ENCODE measurements at regions not wholly inside any gene's neighbourhood (a gene's known extent, or its start where the extent isn't known, plus 50 kb on each side); places are given as distances from the start of the nearest gene placed in this dataset.

GRCh38 chr4:125045311-125045710 lies 269.4 kb upstream of the FAT4 start:
- peak; percentile 40 for DNase-seq (ENCODE audit: low read depth)
- TF ChIP-seq, protein P1, sequence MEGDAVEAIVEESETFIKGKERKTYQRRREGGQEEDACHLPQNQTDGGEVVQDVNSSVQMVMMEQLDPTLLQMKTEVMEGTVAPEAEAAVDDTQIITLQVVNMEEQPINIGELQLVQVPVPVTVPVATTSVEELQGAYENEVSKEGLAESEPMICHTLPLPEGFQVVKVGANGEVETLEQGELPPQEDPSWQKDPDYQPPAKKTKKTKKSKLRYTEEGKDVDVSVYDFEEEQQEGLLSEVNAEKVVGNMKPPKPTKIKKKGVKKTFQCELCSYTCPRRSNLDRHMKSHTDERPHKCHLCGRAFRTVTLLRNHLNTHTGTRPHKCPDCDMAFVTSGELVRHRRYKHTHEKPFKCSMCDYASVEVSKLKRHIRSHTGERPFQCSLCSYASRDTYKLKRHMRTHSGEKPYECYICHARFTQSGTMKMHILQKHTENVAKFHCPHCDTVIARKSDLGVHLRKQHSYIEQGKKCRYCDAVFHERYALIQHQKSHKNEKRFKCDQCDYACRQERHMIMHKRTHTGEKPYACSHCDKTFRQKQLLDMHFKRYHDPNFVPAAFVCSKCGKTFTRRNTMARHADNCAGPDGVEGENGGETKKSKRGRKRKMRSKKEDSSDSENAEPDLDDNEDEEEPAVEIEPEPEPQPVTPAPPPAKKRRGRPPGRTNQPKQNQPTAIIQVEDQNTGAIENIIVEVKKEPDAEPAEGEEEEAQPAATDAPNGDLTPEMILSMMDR (conservative IDR thresholded peaks at IDR 0.05; ENCODE audit: low read depth, low read length): no peak
- H3K4me3 ChIP-seq (ENCODE audit: low read depth, low read length): no peak overlapping the region

GRCh38 chr4:125044886-125045285 lies 269.9 kb upstream of the FAT4 start:
- TF ChIP-seq, protein P1 (conservative IDR thresholded peaks at IDR 0.05; ENCODE audit: low read depth, low read length): no peak
- H3K4me3 ChIP-seq (ENCODE audit: low read depth, low read length): no peak overlapping the region
- no peak for DNase-seq (ENCODE audit: low read depth)

- peak; percentile 61 for DNase-seq (ENCODE audit: low read depth)
- H3K4me3 ChIP-seq (ENCODE audit: low read depth, low read length): no peak overlapping the region
- TF ChIP-seq, protein P1 (conservative IDR thresholded peaks at IDR 0.05; ENCODE audit: low read depth, low read length): no peak
Measured at GRCh38 chr4:125043486-125043885, 271.3 kb upstream of the FAT4 start.

- H3K4me3 ChIP-seq (ENCODE audit: low read depth, low read length): no peak overlapping the region
- DNase-seq (ENCODE audit: low read depth): no peak
- TF ChIP-seq, protein P1 (conservative IDR thresholded peaks at IDR 0.05; ENCODE audit: low read depth, low read length): no peak
Measured at GRCh38 chr4:125042041-125042440, 272.7 kb upstream of the FAT4 start.

DNA sequence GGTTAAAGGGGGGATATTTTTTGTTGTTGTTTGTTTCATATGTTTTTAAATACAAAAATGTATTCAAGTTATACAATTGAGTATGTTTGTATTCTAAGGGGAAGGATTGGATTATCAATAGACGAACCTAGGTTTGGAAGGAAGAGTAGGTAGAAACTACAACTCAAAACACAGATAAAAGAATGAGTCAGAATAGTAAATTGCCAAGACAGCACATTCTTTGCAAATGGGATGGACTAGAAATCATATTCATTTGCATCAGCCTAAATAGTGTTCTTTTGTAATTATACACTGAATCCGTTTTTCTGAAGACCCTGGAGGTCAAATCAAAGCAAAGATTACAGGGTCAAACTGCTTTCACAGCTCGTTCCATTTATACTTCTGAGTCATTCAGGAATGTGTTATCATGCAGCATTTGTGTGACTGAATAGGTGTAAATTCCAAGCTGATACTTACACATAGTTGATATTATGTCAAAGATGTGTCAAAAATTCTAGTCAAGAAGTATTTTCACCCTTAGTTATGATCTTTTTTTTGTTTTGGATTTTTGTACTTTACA lies 273.3 kb upstream of the FAT4 start:
- H3K4me3 ChIP-seq (ENCODE audit: low read depth, low read length): no peak overlapping the region
- DNase-seq (ENCODE audit: low read depth): peak; percentile 49
- TF ChIP-seq, protein P1 (conservative IDR thresholded peaks at IDR 0.05; ENCODE audit: low read depth, low read length): no peak

DNA sequence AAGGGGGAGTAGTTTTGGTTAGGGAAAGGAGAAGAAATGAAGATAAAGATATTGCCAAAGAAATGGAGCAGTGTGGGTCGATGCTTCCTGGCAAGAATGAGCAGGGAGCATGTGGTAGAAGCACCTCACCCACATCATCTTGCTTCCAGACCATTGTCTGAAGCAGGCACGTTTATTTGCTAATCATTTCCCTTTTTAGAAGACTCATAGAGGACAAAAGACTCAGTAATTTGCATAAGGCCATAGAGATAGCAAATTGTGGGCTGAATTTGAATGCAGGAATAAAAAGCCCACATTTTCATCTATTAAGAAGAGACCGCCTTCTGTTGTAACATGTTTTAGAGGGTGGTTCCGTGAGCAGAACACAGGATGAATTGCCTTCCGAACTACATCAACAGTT lies 275.2 kb upstream of the FAT4 start:
- TF ChIP-seq, protein P1 (conservative IDR thresholded peaks at IDR 0.05; ENCODE audit: low read depth, low read length): no peak
- no peak overlapping the region for H3K4me3 ChIP-seq (ENCODE audit: low read depth, low read length)

GRCh38 chr4:125022855-125023501 lies 291.8 kb upstream of the FAT4 start:
- H3K4me3 ChIP-seq (ENCODE audit: low read depth, low read length): no peak overlapping the region
- TF ChIP-seq, protein P1 (conservative IDR thresholded peaks at IDR 0.05; ENCODE audit: low read depth, low read length): no peak
- no peak for DNase-seq (ENCODE audit: low read depth)

More for the DNA sequence above, 275.2 kb upstream of the FAT4 start:
- DNase-seq (ENCODE audit: low read depth): no peak

All from choroid plexus epithelial cell (primary cell).